H9 (cell line): ENCODE measurements at regions not wholly inside any gene's neighbourhood (a gene's known extent, or its start where the extent isn't known, plus 50 kb on each side); places are given as distances from the start of the nearest gene placed in this dataset.

Source experiments
- DNase-seq: peaks from one replicate; pipeline ENCODE4 v3.0.0-alpha.2; 2017
- H2AFZ ChIP-seq: one replicate; pipeline ENCODE4 v1.6.1; 2013; ENCODE audit warnings: mild to moderate bottlenecking, low read length, control low read depth, moderate library complexity
- H2AK5ac ChIP-seq: 2 replicates; pipeline ENCODE4 v1.6.1; 2013; ENCODE audit warnings: low read length, control low read depth, mixed read lengths; ENCODE audit not compliant: insufficient read length
- H2BK120ac ChIP-seq: one replicate; pipeline ENCODE4 v1.6.1; 2013; ENCODE audit warnings: low read depth, mild to moderate bottlenecking, low read length, control low read depth, inconsistent platforms; ENCODE audit not compliant: poor library complexity, severe bottlenecking
- H2BK12ac ChIP-seq: 2 replicates; pipeline ENCODE4 v1.6.1; 2013; ENCODE audit warnings: low read length, control low read depth, mixed read lengths, low read depth; ENCODE audit not compliant: insufficient read length
- H2BK15ac ChIP-seq: 2 replicates; pipeline ENCODE4 v1.6.1; 2013; ENCODE audit warnings: low read depth, low read length, control low read depth
- H2BK20ac ChIP-seq: one replicate; pipeline ENCODE4 v1.6.1; 2013; ENCODE audit warnings: low read depth, mild to moderate bottlenecking, low read length, control low read depth, inconsistent platforms; ENCODE audit not compliant: poor library complexity, severe bottlenecking
- H2BK5ac ChIP-seq: 2 replicates; pipeline ENCODE4 v1.6.1; 2013; ENCODE audit warnings: low read length, control low read depth, mixed read lengths; ENCODE audit not compliant: insufficient read length
- H3K14ac ChIP-seq: 2 replicates; pipeline ENCODE4 v1.6.1; 2013; ENCODE audit warnings: low read length, control low read depth; ENCODE audit not compliant: insufficient read depth
- H3K18ac ChIP-seq: 2 replicates; pipeline ENCODE4 v1.6.1; 2013; ENCODE audit warnings: low read depth, mild to moderate bottlenecking, mixed read lengths, low read length, control low read depth; ENCODE audit not compliant: insufficient read length
- H3K23ac ChIP-seq: 2 replicates; pipeline ENCODE4 v1.6.1; 2013; ENCODE audit warnings: low read length, control low read depth, mixed read lengths, low read depth; ENCODE audit not compliant: insufficient read length
- H3K23me2 ChIP-seq: 2 replicates; pipeline ENCODE4 v1.6.1; 2013; ENCODE audit warnings: low read depth, mild to moderate bottlenecking, mixed read lengths, low read length, control low read depth; ENCODE audit not compliant: insufficient read length, poor library complexity, severe bottlenecking
- H3K27ac ChIP-seq: 2 replicates; pipeline ENCODE4 v1.5.1; 2013; ENCODE audit warnings: low read length, control low read depth, mixed read lengths, low read depth; ENCODE audit not compliant: insufficient read length
- H3K27me3 ChIP-seq: 2 replicates; pipeline ENCODE4 v1.6.1; 2013; ENCODE audit warnings: low read length, control low read depth, inconsistent platforms; ENCODE audit not compliant: insufficient read depth
- H3K4ac ChIP-seq: 2 replicates; pipeline ENCODE4 v1.6.1; 2013; ENCODE audit warnings: low read depth, mild to moderate bottlenecking, control low read depth, inconsistent platforms, low read length, moderate library complexity
- H3K4me1 ChIP-seq: 2 replicates; pipeline ENCODE4 v1.6.1; 2013; ENCODE audit warnings: low read length, control low read depth, inconsistent platforms; ENCODE audit not compliant: insufficient read depth
- H3K4me2 ChIP-seq: 2 replicates; pipeline ENCODE4 v1.6.1; 2013; ENCODE audit warnings: low read length, control low read depth, mixed read lengths; ENCODE audit not compliant: insufficient read length, insufficient read depth
- H3K56ac ChIP-seq: 2 replicates; pipeline ENCODE4 v1.6.1; 2013; ENCODE audit warnings: low read depth, mild to moderate bottlenecking, mixed read lengths, low read length, control low read depth; ENCODE audit not compliant: insufficient read length
- H3K79me1 ChIP-seq: 2 replicates; pipeline ENCODE4 v1.6.1; 2013; ENCODE audit warnings: low read depth, mild to moderate bottlenecking, moderate library complexity, low read length, control low read depth, inconsistent platforms; ENCODE audit not compliant: insufficient read depth, poor library complexity, severe bottlenecking
- H3K79me2 ChIP-seq: 2 replicates; pipeline ENCODE4 v1.6.1; 2013; ENCODE audit warnings: low read length, control low read depth, inconsistent platforms; ENCODE audit not compliant: insufficient read depth
- H3K9ac ChIP-seq: 2 replicates; pipeline ENCODE4 v1.6.1; 2013; ENCODE audit warnings: low read length, control low read depth, mixed read lengths; ENCODE audit not compliant: insufficient read length; ENCODE audit errors: extremely low read depth
- H3K9me3 ChIP-seq: one replicate; pipeline ENCODE4 v1.6.1; 2013; ENCODE audit warnings: low read depth, low read length, inconsistent platforms; ENCODE audit not compliant: control insufficient read depth
- H3T11ph ChIP-seq: one replicate; pipeline ENCODE4 v1.6.1; 2013; ENCODE audit warnings: mild to moderate bottlenecking, low read length, control low read depth, inconsistent platforms
- H4K20me1 ChIP-seq: one replicate; pipeline ENCODE4 v1.6.1; 2013; ENCODE audit not compliant: control insufficient read depth, insufficient read length, insufficient read depth
- H4K5ac ChIP-seq: 2 replicates; pipeline ENCODE4 v1.6.1; 2013; ENCODE audit warnings: low read depth, mild to moderate bottlenecking, mixed read lengths, low read length, control low read depth; ENCODE audit not compliant: insufficient read length
- H4K8ac ChIP-seq: replicated peaks from 2 replicates; pipeline ENCODE4 v1.6.1; 2013; ENCODE audit warnings: low read length, control low read depth, mixed read lengths, low read depth; ENCODE audit not compliant: insufficient read length
- H4K91ac ChIP-seq: 2 replicates; pipeline ENCODE4 v1.6.1; 2013; ENCODE audit warnings: low read depth, mild to moderate bottlenecking, moderate library complexity, mixed read lengths, low read length, control low read depth; ENCODE audit not compliant: insufficient read length
- H3K27ac Mint-ChIP-seq, 3 experiments: 2 replicates in 2 of 3; 3 replicates in 1 of 3; pipeline ENCODE4 v1.8.0; 2020 to 2021; ENCODE audit warnings: mixed read lengths in 3 of 3, mild to moderate bottlenecking in 1 of 3, moderate library complexity in 1 of 3
- H3K27me3 Mint-ChIP-seq: 2 replicates; pipeline ENCODE4 v1.8.0; 2021; ENCODE audit warnings: low read depth, mild to moderate bottlenecking, moderate library complexity, mixed read lengths
- H3K36me3 Mint-ChIP-seq, 3 experiments: 2 replicates in 2 of 3; 3 replicates in 1 of 3; pipeline ENCODE4 v1.8.0; 2020 to 2021; ENCODE audit warnings: low read depth in 3 of 3, mixed read lengths in 3 of 3; ENCODE audit not compliant: insufficient read depth in 1 of 3
- H3K4me1 Mint-ChIP-seq, 2 experiments: 2 replicates each; pipeline ENCODE4 v1.8.0; 2020; ENCODE audit warnings: mixed read lengths in 2 of 2
- H3K4me3 Mint-ChIP-seq, 2 experiments: 2 replicates in 1 of 2; 3 replicates in 1 of 2; pipeline ENCODE4 v1.8.0; 2020 to 2021; ENCODE audit warnings: mild to moderate bottlenecking in 2 of 2, mixed read lengths in 2 of 2, moderate library complexity in 1 of 2
- H3K9me3 Mint-ChIP-seq, 2 experiments: 2 replicates in 1 of 2; 3 replicates in 1 of 2; pipeline ENCODE4 v1.8.0; 2020; ENCODE audit warnings: mild to moderate bottlenecking in 2 of 2, mixed read lengths in 2 of 2, moderate library complexity in 1 of 2
- CTCF ChIP-seq: fragments of 200-600 bp; sonication (generic); conservative IDR thresholded peaks from 3 replicates; pipeline ENCODE4 v1.8.0; 2021; ENCODE audit warnings: antibody characterized with exemption, mild to moderate bottlenecking
- WGBS: extraction: QIAGEN DNeasy Blood & Tissue Kit; methylation state at CpG from one replicate; pipeline ENCODE4 v1.1.7; 2013; ENCODE audit warnings: missing lambda C conversion rate, low lambda C conversion rate, mixed read lengths; ENCODE audit not compliant: insufficient read length; ENCODE audit errors: extremely low coverage; 5-methylcytosine and 5-hydroxymethylcytosine counted together

- no peak overlapping the region for H2BK12ac ChIP-seq
- H2AFZ ChIP-seq, result no peak overlapping the region
- no peak overlapping the region for H2BK5ac ChIP-seq
- no peak for TF ChIP-seq CTCF
- H2BK20ac ChIP-seq, result no peak overlapping the region
- no peak overlapping the region for H3K23ac ChIP-seq
- H3K79me2 ChIP-seq, result no peaks in the 10 kb centered on the region
- no peaks in the 10 kb centered on the region for H3K27me3 Mint-ChIP-seq
- H4K5ac ChIP-seq, result no peak overlapping the region
- no peak overlapping the region for H3K4ac ChIP-seq
- H2BK15ac ChIP-seq, result no peak overlapping the region
- H2AK5ac ChIP-seq, result no peak overlapping the region
- no peak overlapping the region for H3K4me3 Mint-ChIP-seq
- no peak overlapping the region; a peak in 1 of 7 replicates for H3K27ac Mint-ChIP-seq
- no peak overlapping the region for H3K27ac ChIP-seq
- H3K14ac ChIP-seq, result no peak overlapping the region
- no CpG with 5 or more reads among the region's 2 CpGs for WGBS
- peaks cover 0 to 3% of the 10 kb centered on the region in 2 experiments; a peak in 2 of 4 replicates for H3K4me1 Mint-ChIP-seq
- H3K23me2 ChIP-seq, result no peaks in the 10 kb centered on the region
- no peak overlapping the region for H4K91ac ChIP-seq
- no peak for DNase-seq
- no peaks in the 10 kb centered on the region for H4K20me1 ChIP-seq
- H3K18ac ChIP-seq, result no peak overlapping the region
- no peak overlapping the region for H3K4me2 ChIP-seq
- no peak overlapping the region for H3T11ph ChIP-seq
- H3K79me1 ChIP-seq, result no peaks in the 10 kb centered on the region
- H3K4me1 ChIP-seq, result no peaks in the 10 kb centered on the region
- no peaks in the 10 kb centered on the region for H3K9me3 ChIP-seq
- H3K36me3 Mint-ChIP-seq, result no peaks in the 10 kb centered on the region; a peak in 1 of 7 replicates
- H3K9me3 Mint-ChIP-seq, result no peaks in the 10 kb centered on the region
- H3K9ac ChIP-seq, result no peak overlapping the region
- no peak overlapping the region for H3K56ac ChIP-seq
- no peak overlapping the region for H2BK120ac ChIP-seq
- H3K27me3 ChIP-seq, result no peaks in the 10 kb centered on the region
- H4K8ac ChIP-seq, result no peak overlapping the region
These were observed 71.5 kb upstream of the IL12A start for GRCh38 chr3:159917141-159917540.
